Epithelial cell of esophagus (primary cell): ENCODE measurements at regions not wholly inside any gene's neighbourhood (a gene's known extent, or its start where the extent isn't known, plus 50 kb on each side); places are given as distances from the start of the nearest gene placed in this dataset.

ENCODE experiments used
- DNase-seq: peaks from one replicate; pipeline ENCODE4 v3.0.0; 2010; ENCODE audit warnings: low read depth
- H3K4me3 ChIP-seq: 2 replicates; pipeline ENCODE4 v1.5.1; 2011; ENCODE audit warnings: mild to moderate bottlenecking, low read length, control low read depth
- TF ChIP-seq, protein P1 (sequence below): IDR thresholded peaks from 2 replicates; pipeline ENCODE4 v1.5.1; 2011; ENCODE audit warnings: low read depth, mild to moderate bottlenecking, low read length, control low read depth, inconsistent platforms; ENCODE audit not compliant: insufficient read depth; ENCODE audit errors: missing control alignments

DNA sequence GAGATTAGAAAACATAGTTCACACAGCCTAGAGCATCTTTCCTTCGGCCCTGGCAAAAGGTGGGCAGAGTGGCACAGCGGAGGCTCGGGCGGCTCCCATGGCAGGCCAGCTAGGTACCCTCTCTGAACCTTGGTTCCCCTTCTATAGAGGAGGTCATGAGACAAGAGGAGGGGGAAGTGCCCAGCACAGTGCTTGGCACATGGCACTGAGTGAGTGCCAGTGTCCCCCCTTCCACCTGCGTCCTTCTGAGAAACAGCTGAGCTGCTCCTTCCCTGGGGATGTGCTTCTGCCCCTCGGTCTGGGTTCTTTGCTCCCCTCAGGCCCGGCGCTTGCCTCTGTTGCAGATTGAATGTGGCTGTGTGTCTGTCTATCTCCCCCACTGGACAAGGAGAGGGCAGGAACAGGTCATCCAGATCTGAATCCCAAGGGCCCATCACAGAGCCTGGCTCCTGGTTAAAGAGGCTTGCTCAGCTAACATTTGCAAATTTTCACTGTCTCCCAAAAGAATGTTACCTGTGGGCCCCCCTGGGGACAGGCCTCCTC lies 165.6 kb downstream of the USP12 start:
- DNase-seq, result no peak
- TF ChIP-seq, protein P1, sequence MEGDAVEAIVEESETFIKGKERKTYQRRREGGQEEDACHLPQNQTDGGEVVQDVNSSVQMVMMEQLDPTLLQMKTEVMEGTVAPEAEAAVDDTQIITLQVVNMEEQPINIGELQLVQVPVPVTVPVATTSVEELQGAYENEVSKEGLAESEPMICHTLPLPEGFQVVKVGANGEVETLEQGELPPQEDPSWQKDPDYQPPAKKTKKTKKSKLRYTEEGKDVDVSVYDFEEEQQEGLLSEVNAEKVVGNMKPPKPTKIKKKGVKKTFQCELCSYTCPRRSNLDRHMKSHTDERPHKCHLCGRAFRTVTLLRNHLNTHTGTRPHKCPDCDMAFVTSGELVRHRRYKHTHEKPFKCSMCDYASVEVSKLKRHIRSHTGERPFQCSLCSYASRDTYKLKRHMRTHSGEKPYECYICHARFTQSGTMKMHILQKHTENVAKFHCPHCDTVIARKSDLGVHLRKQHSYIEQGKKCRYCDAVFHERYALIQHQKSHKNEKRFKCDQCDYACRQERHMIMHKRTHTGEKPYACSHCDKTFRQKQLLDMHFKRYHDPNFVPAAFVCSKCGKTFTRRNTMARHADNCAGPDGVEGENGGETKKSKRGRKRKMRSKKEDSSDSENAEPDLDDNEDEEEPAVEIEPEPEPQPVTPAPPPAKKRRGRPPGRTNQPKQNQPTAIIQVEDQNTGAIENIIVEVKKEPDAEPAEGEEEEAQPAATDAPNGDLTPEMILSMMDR, result no peak
- H3K4me3 ChIP-seq, result no peak overlapping the region

DNA sequence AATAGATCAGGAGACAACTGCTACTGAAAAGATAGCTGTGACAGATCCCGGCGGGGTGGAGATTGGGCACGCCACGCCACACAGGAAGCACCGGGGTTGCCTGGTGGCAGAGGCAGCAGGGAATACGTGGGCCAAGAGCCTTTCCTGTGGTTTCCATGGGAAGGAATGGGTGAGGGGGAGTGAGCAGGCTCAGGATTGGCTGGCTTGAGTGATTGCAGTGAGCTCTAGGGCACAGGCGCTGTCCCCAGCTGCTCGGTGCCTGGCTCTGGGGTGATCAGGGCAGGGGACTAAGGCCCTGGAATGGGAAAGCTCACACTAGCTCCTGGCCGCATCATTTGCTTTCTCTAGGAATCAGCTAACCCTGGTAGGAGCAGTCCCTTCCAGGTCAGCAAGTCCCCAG lies 166.1 kb downstream of the USP12 start:
- TF ChIP-seq, protein P1, result no peak
- no peak for DNase-seq
- H3K4me3 ChIP-seq, result no peak overlapping the region

DNA sequence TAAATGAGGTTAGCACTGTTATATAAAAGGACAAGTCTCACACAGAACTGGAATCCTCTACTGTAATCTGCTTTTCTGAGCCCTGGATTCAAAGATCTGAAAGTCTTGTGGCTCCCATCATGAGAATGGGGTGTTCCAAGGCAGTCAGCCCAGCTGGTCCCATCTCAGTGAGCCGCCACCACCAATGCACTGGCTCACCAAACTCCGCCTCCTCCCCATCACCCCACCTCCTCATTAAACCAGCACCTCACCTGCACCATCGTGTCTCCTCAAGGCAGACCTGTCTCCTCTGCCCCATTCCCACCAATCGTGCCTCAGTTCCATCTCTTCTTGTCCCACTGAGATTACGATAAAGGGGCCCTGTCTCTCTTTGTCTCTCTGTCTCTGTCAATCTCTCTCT lies 166.7 kb downstream of the USP12 start:
- no peak for DNase-seq
- TF ChIP-seq, protein P1, result no peak
- no peak overlapping the region for H3K4me3 ChIP-seq

DNA sequence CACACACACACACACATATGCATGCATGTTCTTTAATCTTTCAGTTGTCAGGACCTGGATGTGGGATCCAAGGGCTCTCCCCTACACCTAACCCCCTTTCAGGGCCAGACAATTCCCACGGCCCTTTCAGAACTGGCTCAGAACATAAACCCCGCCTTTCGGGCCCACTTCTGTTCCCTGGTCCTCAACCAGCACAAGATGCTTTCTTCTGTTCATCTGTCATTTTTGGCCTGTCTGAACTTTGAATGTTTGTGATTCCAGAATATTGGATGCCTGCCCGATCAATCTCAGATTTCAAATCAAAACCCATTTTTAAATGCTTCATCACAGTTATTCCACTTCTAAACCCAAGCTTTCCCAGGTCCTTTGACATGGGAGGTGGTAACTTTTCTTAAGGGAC lies 167.3 kb downstream of the USP12 start:
- TF ChIP-seq, protein P1, result no peak
- DNase-seq, result no peak
- H3K4me3 ChIP-seq, result no peak overlapping the region

DNA sequence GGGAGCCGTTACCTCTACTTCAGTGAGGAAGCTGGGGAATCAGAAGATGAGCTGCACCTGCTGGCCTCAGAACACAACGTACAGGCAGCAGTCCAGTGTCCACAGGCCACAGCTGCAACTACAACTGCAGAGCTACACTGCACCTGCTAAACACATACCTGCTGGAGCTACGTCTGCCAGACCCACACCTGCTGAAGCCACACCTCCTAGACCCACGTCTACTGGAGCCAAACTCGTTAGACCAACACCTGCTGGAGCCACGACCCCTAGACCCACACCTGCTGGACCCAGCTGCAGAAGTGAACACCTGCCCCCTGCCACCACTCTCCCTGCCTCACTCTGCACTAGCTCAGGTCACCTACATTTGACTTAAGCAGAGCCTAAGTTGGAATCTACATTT lies 169.9 kb downstream of the USP12 start:
- H3K4me3 ChIP-seq, result no peak overlapping the region
- TF ChIP-seq, protein P1, result no peak
- DNase-seq, result no peak

DNA sequence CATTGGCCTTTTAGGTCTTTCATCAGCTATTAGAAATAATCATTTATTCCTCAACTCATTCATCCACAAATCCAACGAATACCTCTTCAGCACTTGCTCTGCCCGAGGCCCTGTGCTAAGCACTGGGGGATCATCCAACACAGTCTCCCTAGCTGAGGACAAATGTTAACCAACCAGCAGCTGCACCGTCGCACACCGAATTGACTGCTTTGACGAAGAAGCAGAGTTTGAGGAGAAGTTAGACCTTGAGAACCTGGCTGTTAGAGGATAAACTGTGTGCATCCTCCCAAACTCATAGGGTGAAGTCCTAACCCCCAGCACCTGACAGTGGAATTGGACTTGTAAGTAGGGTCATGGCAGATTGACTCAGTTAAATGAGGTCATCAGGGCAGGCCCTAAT lies 170.9 kb downstream of the USP12 start:
- H3K4me3 ChIP-seq, result no peak overlapping the region
- DNase-seq, result no peak
- TF ChIP-seq, protein P1, result no peak

DNA sequence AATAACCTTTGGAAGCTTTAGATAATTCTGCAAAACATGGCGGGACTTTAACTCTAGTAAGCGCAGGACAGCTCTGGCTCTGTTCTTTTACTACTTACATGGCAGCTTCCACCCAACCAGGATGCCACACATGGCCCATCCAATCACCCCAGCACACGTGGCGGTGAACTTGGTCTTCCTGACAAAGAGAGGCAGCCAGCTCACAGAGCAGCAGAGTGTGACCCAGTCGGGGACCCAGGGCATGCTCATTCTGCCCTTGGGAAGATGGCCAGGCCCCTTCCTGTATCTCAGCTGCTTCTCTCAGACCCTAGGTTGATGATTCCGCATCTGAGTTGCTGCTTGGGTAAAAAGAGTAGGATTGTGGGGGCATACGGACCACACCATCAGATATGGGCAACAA lies 172.1 kb downstream of the USP12 start:
- DNase-seq, result no peak
- no peak overlapping the region for H3K4me3 ChIP-seq
- TF ChIP-seq, protein P1, result no peak
